Bronchial epithelial cell (primary cell): ENCODE measurements at regions not wholly inside any gene's neighbourhood (a gene's known extent, or its start where the extent isn't known, plus 50 kb on each side); places are given as distances from the start of the nearest gene placed in this dataset.

ENCODE experiments used
- DNase-seq: peaks from one replicate; pipeline ENCODE4 v3.0.0-alpha.2; 2010; ENCODE audit warnings: low read depth
- FAIRE-seq: peaks from 2 replicates; lab custom pipeline; 2011; peaks lifted over from hg19 to GRCh38; lab: Jason Lieb, UNC
- H3K27me3 ChIP-seq: 2 replicates; pipeline ENCODE4 v1.5.1; 2011; ENCODE audit warnings: low read length; ENCODE audit not compliant: control insufficient read depth, insufficient read depth
- H3K36me3 ChIP-seq: 2 replicates; pipeline ENCODE4 v1.5.1; 2011; ENCODE audit warnings: low read length; ENCODE audit not compliant: control insufficient read depth, insufficient read depth
- H3K4me3 ChIP-seq: 2 replicates; pipeline ENCODE4 v1.5.1; 2011; ENCODE audit warnings: mild to moderate bottlenecking, low read depth, low read length, control low read depth
- TF ChIP-seq, protein P1 (sequence below): IDR thresholded peaks from 2 replicates; pipeline ENCODE4 v1.5.1; 2011; ENCODE audit warnings: mild to moderate bottlenecking, moderate library complexity, low read length, control low read depth, inconsistent platforms; ENCODE audit not compliant: insufficient read depth, severe bottlenecking

DNA sequence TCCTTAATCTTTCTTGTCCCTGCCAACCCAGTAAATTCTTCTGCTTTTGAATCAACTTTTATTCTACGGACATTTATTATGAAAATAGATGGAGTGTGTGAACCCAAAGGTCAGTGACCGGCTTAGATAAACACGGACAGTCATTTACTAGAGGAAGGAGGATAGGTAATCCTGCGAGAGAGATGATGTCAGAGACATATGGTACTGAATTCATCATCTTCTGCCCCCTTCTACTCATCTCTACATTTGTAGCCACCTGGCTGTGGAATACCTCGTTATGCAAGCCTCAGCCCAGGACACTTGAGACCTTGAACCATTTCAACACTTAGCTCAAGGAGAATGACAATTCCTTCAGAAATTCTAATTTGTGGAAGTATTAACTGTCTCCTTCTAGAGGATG is 443.6 kb downstream of the TDRD15 start:
- no peaks in the 10 kb centered on the region for H3K36me3 ChIP-seq
- no peak for FAIRE-seq
- no peaks in the 10 kb centered on the region for H3K27me3 ChIP-seq
- TF ChIP-seq, protein P1, sequence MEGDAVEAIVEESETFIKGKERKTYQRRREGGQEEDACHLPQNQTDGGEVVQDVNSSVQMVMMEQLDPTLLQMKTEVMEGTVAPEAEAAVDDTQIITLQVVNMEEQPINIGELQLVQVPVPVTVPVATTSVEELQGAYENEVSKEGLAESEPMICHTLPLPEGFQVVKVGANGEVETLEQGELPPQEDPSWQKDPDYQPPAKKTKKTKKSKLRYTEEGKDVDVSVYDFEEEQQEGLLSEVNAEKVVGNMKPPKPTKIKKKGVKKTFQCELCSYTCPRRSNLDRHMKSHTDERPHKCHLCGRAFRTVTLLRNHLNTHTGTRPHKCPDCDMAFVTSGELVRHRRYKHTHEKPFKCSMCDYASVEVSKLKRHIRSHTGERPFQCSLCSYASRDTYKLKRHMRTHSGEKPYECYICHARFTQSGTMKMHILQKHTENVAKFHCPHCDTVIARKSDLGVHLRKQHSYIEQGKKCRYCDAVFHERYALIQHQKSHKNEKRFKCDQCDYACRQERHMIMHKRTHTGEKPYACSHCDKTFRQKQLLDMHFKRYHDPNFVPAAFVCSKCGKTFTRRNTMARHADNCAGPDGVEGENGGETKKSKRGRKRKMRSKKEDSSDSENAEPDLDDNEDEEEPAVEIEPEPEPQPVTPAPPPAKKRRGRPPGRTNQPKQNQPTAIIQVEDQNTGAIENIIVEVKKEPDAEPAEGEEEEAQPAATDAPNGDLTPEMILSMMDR = no peak
- H3K4me3 ChIP-seq = no peak overlapping the region
- no peak for DNase-seq

DNA sequence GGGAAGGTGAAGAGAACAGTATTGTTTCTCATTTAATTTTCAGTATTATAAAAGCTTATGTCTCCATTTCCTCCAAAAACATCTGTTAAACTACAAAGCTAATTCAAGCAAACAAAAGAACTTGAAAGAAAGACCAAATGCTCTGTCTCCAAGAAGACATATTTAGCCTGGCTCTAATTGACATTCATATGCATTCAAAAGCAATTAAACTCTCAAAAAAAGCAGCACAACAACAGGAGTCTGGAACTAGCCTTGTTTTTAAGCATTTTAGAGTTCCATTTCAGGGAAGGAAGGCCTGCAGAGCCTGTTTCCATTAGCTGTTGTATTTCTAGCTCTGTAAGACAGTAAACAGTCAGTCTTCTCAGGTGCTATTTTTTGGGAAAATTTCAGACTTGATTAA is 447.9 kb downstream of the TDRD15 start:
- TF ChIP-seq, protein P1 = no peak

DNA sequence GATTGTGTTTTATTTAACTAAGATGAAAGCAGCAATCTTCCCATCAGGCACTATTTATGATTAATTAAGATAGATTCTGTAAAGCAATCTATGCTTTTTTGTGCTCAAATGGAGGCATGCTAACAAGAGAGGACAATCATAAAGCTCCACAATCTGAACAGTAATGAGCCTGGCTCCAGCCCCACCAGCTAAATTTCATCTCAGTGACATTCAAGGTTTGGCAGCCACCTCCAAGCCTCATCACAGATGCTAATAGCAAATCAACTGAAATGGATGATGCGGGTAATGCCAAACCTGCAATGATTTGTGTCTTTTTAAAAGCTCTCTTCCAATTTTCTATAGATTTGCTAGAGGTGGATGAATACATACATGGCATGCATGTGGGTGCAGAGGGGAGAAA is 456.6 kb downstream of the TDRD15 start:
- Histone ChIP-seq H3K36me3 (no peaks in the 10 kb centered on the region), H3K4me3 (no peak overlapping the region), H3K27me3 (no peaks in the 10 kb centered on the region)
- TF ChIP-seq, protein P1 = no peak
- DNase-seq (no peak), FAIRE-seq (no peak)

More for the DNA sequence above, 447.9 kb downstream of the TDRD15 start:
- Histone ChIP-seq H3K36me3 (no peaks in the 10 kb centered on the region), H3K4me3 (no peak overlapping the region), H3K27me3 (no peaks in the 10 kb centered on the region)
- FAIRE-seq (no peak), DNase-seq (no peak)

DNA sequence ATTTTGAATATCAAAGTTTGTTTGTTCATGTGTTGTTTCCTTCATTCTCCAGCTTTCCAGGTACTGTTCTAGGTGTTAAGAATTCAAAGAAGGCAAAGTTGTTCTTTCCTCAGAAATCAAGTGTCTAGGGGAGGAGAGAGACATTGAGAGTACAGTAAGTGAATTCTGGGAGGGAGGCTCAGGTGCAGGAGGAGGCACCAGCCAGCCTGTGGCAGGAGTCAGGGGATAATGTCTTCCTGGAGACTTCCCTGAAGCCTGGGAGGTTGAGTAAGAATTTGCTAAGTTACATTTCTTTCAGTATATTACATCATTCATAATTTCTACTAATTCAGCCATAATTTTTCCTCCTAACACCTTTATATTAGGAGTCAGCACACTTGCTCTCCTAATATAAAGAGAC is 462.1 kb downstream of the TDRD15 start:
- FAIRE-seq = no peak
- DNase-seq = no peak
- TF ChIP-seq, protein P1 = no peak
- no peaks in the 10 kb centered on the region for H3K36me3 ChIP-seq
- H3K27me3 ChIP-seq = no peaks in the 10 kb centered on the region
- H3K4me3 ChIP-seq = no peak overlapping the region

DNA sequence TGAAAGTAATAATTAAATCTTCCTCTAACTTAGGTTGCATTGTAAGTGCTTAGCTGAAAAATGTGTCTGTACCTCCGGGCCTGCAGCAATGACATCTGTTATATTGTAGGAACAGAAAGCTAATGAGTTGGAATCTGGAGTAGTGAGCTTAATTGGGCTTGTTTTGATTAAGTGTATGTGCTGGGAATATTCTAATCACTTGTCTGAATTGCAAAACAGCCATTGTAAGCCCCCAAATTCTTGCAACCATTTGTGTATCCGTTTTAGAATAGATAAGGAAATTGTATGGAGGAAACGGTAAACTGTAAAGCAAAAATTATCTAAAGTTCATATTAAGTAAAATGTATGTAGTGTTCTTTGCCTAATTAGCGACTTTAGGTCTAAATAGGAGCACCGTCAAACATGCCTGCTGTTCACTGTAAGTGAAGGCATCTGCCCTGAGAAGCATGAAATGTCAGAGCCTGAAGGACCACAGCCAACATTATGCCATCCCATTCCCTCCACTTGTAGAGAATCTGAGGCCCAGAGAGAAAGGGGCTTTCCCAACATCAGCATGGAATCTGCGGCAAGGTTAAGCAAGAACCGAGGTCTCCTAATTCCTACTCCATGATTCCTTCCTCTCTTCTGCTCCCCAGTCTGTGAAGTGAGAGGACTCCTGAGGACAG is 466.4 kb downstream of the TDRD15 start:
- no peak for FAIRE-seq
- Histone ChIP-seq H3K27me3 (no peaks in the 10 kb centered on the region), H3K4me3 (no peak overlapping the region), H3K36me3 (no peaks in the 10 kb centered on the region)
- DNase-seq = no peak
- TF ChIP-seq, protein P1 = no peak

DNA sequence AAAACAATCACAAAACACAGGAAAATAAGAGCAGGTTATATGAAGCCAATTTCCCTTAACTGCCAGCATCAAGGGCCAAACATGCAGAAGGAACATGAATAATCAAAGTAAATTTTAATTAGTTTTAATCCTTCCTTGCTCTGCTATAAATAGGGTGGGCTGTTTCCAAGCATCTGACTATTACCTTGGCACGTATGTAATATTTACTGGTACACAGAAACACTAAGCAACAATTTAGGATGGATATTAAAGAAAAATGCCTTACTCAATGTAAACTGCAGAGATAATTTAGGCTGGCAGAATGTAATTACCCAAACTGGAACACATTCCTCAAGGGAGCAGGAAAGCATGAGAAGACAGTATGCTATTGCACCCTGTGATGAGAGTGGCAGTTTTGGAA is 468.2 kb downstream of the TDRD15 start:
- FAIRE-seq = no peak
- no peaks in the 10 kb centered on the region for H3K36me3 ChIP-seq
- TF ChIP-seq, protein P1 = no peak
- no peaks in the 10 kb centered on the region for H3K27me3 ChIP-seq
- H3K4me3 ChIP-seq = no peak overlapping the region
- no peak for DNase-seq
